Smooth muscle cell (in vitro differentiated cells): ENCODE measurements at regions not wholly inside any gene's neighbourhood (a gene's known extent, or its start where the extent isn't known, plus 50 kb on each side); places are given as distances from the start of the nearest gene placed in this dataset.

Experiments
- DNase-seq: peaks from one replicate; lab custom pipeline; 2025; ENCODE audit not compliant: unreplicated experiment; lab: John Stamatoyannopoulos, UW
- H2AFZ ChIP-seq: fragments of 200-600 bp; sonication (generic); 2 replicates; pipeline ENCODE4 v1.6.0; 2016; ENCODE audit warnings: antibody characterized with exemption, low read depth, mild to moderate bottlenecking
- H3F3A ChIP-seq: fragments of 200-600 bp; sonication (generic); 2 replicates; pipeline ENCODE4 v1.6.0; 2017; ENCODE audit warnings: antibody characterized with exemption, low read depth
- H3K27ac ChIP-seq: fragments of 200-600 bp; sonication (generic); 2 replicates; pipeline ENCODE4 v1.5.1; 2016; ENCODE audit warnings: low read depth, mild to moderate bottlenecking
- H3K27me3 ChIP-seq: fragments of 200-600 bp; sonication (generic); 2 replicates; pipeline ENCODE4 v1.6.1; 2016; ENCODE audit warnings: low read depth, mild to moderate bottlenecking
- H3K36me3 ChIP-seq: fragments of 200-600 bp; sonication (generic); 2 replicates; pipeline ENCODE4 v1.5.1; 2016; ENCODE audit warnings: low read depth
- H3K4me1 ChIP-seq: fragments of 200-600 bp; sonication (generic); 2 replicates; pipeline ENCODE4 v1.5.1; 2016; ENCODE audit warnings: low read depth
- H3K4me2 ChIP-seq: fragments of 200-600 bp; sonication (generic); 2 replicates; pipeline ENCODE4 v1.6.0; 2016; ENCODE audit warnings: mild to moderate bottlenecking
- H3K4me3 ChIP-seq: fragments of 200-600 bp; sonication (generic); 2 replicates; pipeline ENCODE4 v1.5.1; 2016; ENCODE audit warnings: mild to moderate bottlenecking
- H3K79me2 ChIP-seq: fragments of 200-600 bp; sonication (generic); 2 replicates; pipeline ENCODE4 v1.6.0; 2016; ENCODE audit warnings: low read depth, mild to moderate bottlenecking
- H3K9ac ChIP-seq: fragments of 200-600 bp; sonication (generic); 2 replicates; pipeline ENCODE4 v1.6.0; 2016; ENCODE audit warnings: low read depth
- H3K9me3 ChIP-seq: fragments of 200-600 bp; sonication (generic); replicated peaks from 2 replicates; pipeline ENCODE4 v1.5.1; 2016; ENCODE audit warnings: low read depth
- H4K20me1 ChIP-seq: fragments of 200-600 bp; sonication (generic); 2 replicates; pipeline ENCODE4 v1.6.0; 2016; ENCODE audit warnings: low read depth
- CTCF ChIP-seq: fragments of 200-600 bp; sonication (generic); IDR thresholded peaks from 2 replicates; pipeline ENCODE4 v1.5.1; 2017; ENCODE audit warnings: borderline replicate concordance, mild to moderate bottlenecking, antibody characterized with exemption; ENCODE audit not compliant: insufficient read depth, poor library complexity, severe bottlenecking
- WGBS: methylation state at CpG from one replicate; pipeline ENCODE4 v1.1.7; 2016; ENCODE audit warnings: low lambda C conversion rate; 5-methylcytosine and 5-hydroxymethylcytosine counted together

DNA sequence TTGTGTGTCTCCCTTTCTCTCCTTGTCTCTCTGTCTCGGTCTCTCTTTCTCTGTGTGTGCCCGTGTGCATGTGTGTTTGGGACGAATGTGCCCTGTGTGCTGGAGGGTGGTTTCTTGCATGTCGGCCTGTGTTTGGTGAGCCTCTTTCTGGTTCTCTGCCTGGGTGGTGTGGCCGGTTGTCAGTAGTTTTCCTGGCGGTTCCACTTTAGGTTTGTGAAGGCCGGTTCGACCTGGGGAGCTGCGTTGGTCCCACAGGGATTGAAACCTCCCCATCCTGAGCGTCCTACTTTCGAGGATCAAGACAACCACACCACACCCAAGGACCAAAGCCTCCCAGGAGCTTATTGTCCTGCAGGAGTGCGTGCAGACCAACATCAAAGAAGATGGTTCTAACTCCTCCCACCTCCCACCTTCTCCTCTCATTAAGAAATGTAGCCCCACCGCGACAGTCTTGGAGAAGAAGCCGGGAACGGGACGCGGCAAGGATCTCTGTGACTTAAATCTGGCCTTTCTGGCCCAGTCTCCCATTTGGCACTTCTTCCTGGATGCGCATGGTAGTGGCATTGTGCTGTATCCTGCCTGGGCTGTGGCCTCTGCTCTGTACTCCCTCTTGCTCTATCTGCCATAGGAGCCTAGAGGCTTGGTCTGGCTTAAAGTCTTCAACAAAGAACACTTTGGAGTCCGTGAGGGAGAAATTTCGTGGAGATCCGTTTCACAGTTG is 1685.0 kb downstream of the TP53TG3F start:
- no peak for DNase-seq
- Histone ChIP-seq H4K20me1 (no peaks in the 10 kb centered on the region), H3K9me3 (no peaks in the 10 kb centered on the region), H3K36me3 (no peaks in the 10 kb centered on the region), H3K27ac (no peak overlapping the region), H3K4me1 (no peaks in the 10 kb centered on the region), H3K9ac (no peak overlapping the region), H3F3A (no peaks in the 10 kb centered on the region), H3K4me3 (no peak overlapping the region), H3K79me2 (no peaks in the 10 kb centered on the region), H3K4me2 (no peak overlapping the region), H3K27me3 (no peaks in the 10 kb centered on the region), H2AFZ (no peak overlapping the region)
- 79% methylated on average over 22 of the region's 22 CpGs for WGBS
- no peak for TF ChIP-seq CTCF

DNA sequence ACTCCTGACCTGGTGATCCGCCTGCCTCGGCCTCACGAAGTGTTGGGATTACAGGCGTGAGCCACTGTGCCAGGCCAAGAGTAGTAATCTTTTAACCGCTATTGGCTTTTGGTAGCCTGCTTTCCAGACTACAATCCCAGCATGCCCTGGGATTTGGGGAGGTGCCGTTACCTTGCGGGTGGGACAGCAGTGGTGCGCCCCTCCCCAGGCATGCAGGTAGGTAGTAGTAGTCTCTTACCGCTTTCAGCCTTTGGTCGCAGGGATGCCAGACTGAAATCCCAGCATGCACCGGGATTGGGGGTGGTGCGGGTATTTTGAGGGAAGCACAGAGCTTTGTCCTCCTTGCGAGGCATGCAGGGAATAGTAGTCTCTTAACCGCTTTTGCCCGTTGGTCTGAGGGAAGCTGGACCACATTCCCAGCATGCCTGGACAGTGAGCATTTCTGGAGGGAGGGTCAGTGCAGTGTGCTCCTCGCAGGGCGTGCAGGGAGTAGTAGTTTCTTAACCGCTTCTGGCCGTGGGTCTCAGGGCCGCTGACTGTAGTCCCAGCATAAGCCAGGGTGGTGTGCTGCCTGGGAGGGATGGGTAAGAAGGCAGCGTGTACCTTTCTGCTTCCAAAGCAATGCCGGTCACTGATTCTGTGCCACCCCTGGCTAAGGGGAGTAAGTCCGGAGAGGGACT is 1686.8 kb downstream of the TP53TG3F start:
- no peak for DNase-seq
- TF ChIP-seq CTCF = no peak
- H3F3A ChIP-seq = no peaks in the 10 kb centered on the region
- no peak overlapping the region for H3K4me3 ChIP-seq
- no peaks in the 10 kb centered on the region for H3K9me3 ChIP-seq
- H2AFZ ChIP-seq = no peak overlapping the region
- no peak overlapping the region for H3K27ac ChIP-seq
- no peaks in the 10 kb centered on the region for H3K27me3 ChIP-seq
- no peaks in the 10 kb centered on the region for H4K20me1 ChIP-seq
- H3K36me3 ChIP-seq = no peaks in the 10 kb centered on the region
- H3K4me2 ChIP-seq = no peak overlapping the region
- H3K79me2 ChIP-seq = no peaks in the 10 kb centered on the region
- 90% methylated on average over 23 of the region's 23 CpGs for WGBS
- H3K4me1 ChIP-seq = no peaks in the 10 kb centered on the region
- no peak overlapping the region for H3K9ac ChIP-seq

- Histone ChIP-seq H3K27ac (no peak overlapping the region), H3K27me3 (no peaks in the 10 kb centered on the region), H2AFZ (no peak overlapping the region), H3K4me2 (no peak overlapping the region), H3K4me1 (no peaks in the 10 kb centered on the region), H4K20me1 (no peaks in the 10 kb centered on the region), H3K9me3 (no peaks in the 10 kb centered on the region), H3F3A (no peaks in the 10 kb centered on the region), H3K79me2 (no peaks in the 10 kb centered on the region), H3K9ac (no peak overlapping the region), H3K36me3 (no peaks in the 10 kb centered on the region), H3K4me3 (no peak overlapping the region)
- 86% methylated on average over 14 of the region's 14 CpGs for WGBS
- TF ChIP-seq CTCF = no peak
- no peak for DNase-seq
These were observed 1687.5 kb downstream of the TP53TG3F start for GRCh38 chr16:35146723-35147458.
